Neuronal stem cell (in vitro differentiated cells): ENCODE measurements at regions not wholly inside any gene's neighbourhood (a gene's known extent, or its start where the extent isn't known, plus 50 kb on each side); places are given as distances from the start of the nearest gene placed in this dataset.

ENCODE experiments used
- DNase-seq: peaks from one replicate; pipeline ENCODE4 v3.0.0-alpha.2; 2013; ENCODE audit warnings: low spot score
- H2AFZ ChIP-seq: one replicate; pipeline ENCODE4 v1.6.1; 2013; ENCODE audit warnings: mild to moderate bottlenecking, low read length, inconsistent platforms
- H2AK5ac ChIP-seq: 2 replicates; pipeline ENCODE4 v1.6.1; 2013; ENCODE audit warnings: low read depth, mild to moderate bottlenecking, inconsistent platforms, low read length, moderate library complexity, mixed read lengths
- H2BK120ac ChIP-seq: 2 replicates; pipeline ENCODE4 v1.6.1; 2013; ENCODE audit warnings: low read depth, mild to moderate bottlenecking, inconsistent platforms, low read length, moderate library complexity, mixed read lengths
- H2BK12ac ChIP-seq: one replicate; pipeline ENCODE4 v1.6.1; 2013; ENCODE audit warnings: low read length, inconsistent platforms
- H2BK15ac ChIP-seq: 2 replicates; pipeline ENCODE4 v1.6.1; 2013; ENCODE audit warnings: mild to moderate bottlenecking, low read length, inconsistent platforms, mixed read lengths
- H2BK5ac ChIP-seq: one replicate; pipeline ENCODE4 v1.6.1; 2013; ENCODE audit warnings: inconsistent platforms, mild to moderate bottlenecking, low read length, moderate library complexity
- H3K14ac ChIP-seq: one replicate; pipeline ENCODE4 v1.6.1; 2013; ENCODE audit warnings: low read length, inconsistent platforms
- H3K18ac ChIP-seq: 2 replicates; pipeline ENCODE4 v1.6.1; 2013; ENCODE audit warnings: low read length, inconsistent platforms
- H3K23ac ChIP-seq: 2 replicates; pipeline ENCODE4 v1.6.1; 2013; ENCODE audit warnings: low read depth, mild to moderate bottlenecking, mixed read lengths, low read length, inconsistent platforms; ENCODE audit not compliant: poor library complexity
- H3K27ac ChIP-seq: replicated peaks from 3 replicates; pipeline ENCODE4 v1.5.1; 2013; ENCODE audit warnings: low read length, inconsistent platforms
- H3K27me3 ChIP-seq, 3 experiments: 2 replicates each; pipeline ENCODE4 v1.6.1; 2013; ENCODE audit warnings: low read length in 3 of 3, mild to moderate bottlenecking in 2 of 3, inconsistent platforms in 1 of 3, low read depth in 1 of 3, mixed read lengths in 1 of 3, moderate library complexity in 1 of 3; ENCODE audit not compliant: control insufficient read depth in 3 of 3, insufficient read depth in 3 of 3
- H3K36me3 ChIP-seq, 2 donors: replicated peaks in 1 of 2; 2 replicates each; pipeline ENCODE4 v1.6.1; 2013; ENCODE audit warnings: low read length in 2 of 2; ENCODE audit not compliant: control insufficient read depth in 2 of 2, insufficient read depth in 2 of 2
- H3K4ac ChIP-seq: 2 replicates; pipeline ENCODE4 v1.6.1; 2013; ENCODE audit warnings: inconsistent platforms, mild to moderate bottlenecking, low read length, moderate library complexity
- H3K4me1 ChIP-seq, 2 donors: 1 replicate in 1 of 2; 2 replicates in 1 of 2; pipeline ENCODE4 v1.6.1; 2013; ENCODE audit warnings: low read length in 2 of 2, low read depth in 1 of 2; ENCODE audit not compliant: control insufficient read depth in 2 of 2, insufficient read depth in 1 of 2
- H3K4me2 ChIP-seq: one replicate; pipeline ENCODE4 v1.6.1; 2013; ENCODE audit warnings: mild to moderate bottlenecking, low read length, inconsistent platforms; ENCODE audit not compliant: insufficient read depth, poor library complexity, severe bottlenecking
- H3K4me3 ChIP-seq, 2 donors: 2 replicates each; pipeline ENCODE4 v1.5.1; 2013; ENCODE audit warnings: low read length in 2 of 2, mild to moderate bottlenecking in 2 of 2, inconsistent platforms in 1 of 2, moderate library complexity in 1 of 2
- H3K79me1 ChIP-seq: one replicate; pipeline ENCODE4 v1.6.1; 2013; ENCODE audit warnings: low read depth, mild to moderate bottlenecking, inconsistent platforms, low read length, moderate library complexity
- H3K9ac ChIP-seq: one replicate; pipeline ENCODE4 v1.6.1; 2013; ENCODE audit warnings: mild to moderate bottlenecking, low read depth, low read length, inconsistent platforms; ENCODE audit not compliant: poor library complexity
- H3K9me3 ChIP-seq, 2 donors: replicated peaks in 1 of 2; 2 replicates each; pipeline versions ENCODE3 to v1.6.1; 2013; ENCODE audit warnings: low read length in 2 of 2, mild to moderate bottlenecking in 2 of 2, inconsistent platforms in 1 of 2, low read depth in 1 of 2, mixed read lengths in 1 of 2, moderate library complexity in 1 of 2; ENCODE audit not compliant: control insufficient read depth in 2 of 2, insufficient read depth in 1 of 2
- H4K8ac ChIP-seq: one replicate; pipeline ENCODE4 v1.6.1; 2013; ENCODE audit warnings: low read depth, mild to moderate bottlenecking, inconsistent platforms, low read length, moderate library complexity
- H4K91ac ChIP-seq: one replicate; pipeline ENCODE4 v1.6.1; 2013; ENCODE audit warnings: low read length, low read depth, mild to moderate bottlenecking, inconsistent platforms; ENCODE audit not compliant: poor library complexity
- WGBS, 2 donors: extraction: QIAGEN DNeasy Blood & Tissue Kit; methylation state at CpG; one replicate each; pipeline ENCODE4 v1.1.7; 2013; ENCODE audit warnings: missing lambda C conversion rate in 2 of 2, mixed read lengths in 1 of 2; ENCODE audit not compliant: insufficient read length in 2 of 2, insufficient replicate concordance in 1 of 2; ENCODE audit errors: extremely low coverage in 2 of 2; 5-methylcytosine and 5-hydroxymethylcytosine counted together

GRCh38 chr11:97356144-97356543 is 966.3 kb downstream of the JRKL start:
- no CpG with 5 or more reads among the region's 3 CpGs for WGBS, 2 donors
- H3K9ac ChIP-seq, result no peak overlapping the region

GRCh38 chr11:97359016-97359415 is 969.2 kb downstream of the JRKL start:
- Histone ChIP-seq H3K4me3 (no peak overlapping the region), H2BK12ac (no peak overlapping the region), H3K27me3 (no peaks in the 10 kb centered on the region), H2AFZ (no peak overlapping the region), H3K27ac (no peak overlapping the region), H3K79me1 (no peaks in the 10 kb centered on the region), H3K4ac (no peak overlapping the region), H2BK120ac (no peak overlapping the region), H3K23ac (no peak overlapping the region), H3K4me2 (no peak overlapping the region), H3K18ac (no peak overlapping the region), H2BK5ac (no peak overlapping the region), H4K8ac (no peak overlapping the region), H4K91ac (no peak overlapping the region), H3K36me3 (no peaks in the 10 kb centered on the region), H3K9ac (no peak overlapping the region), H3K14ac (no peak overlapping the region), H2BK15ac (no peak overlapping the region), H3K4me1 (no peaks in the 10 kb centered on the region), H2AK5ac (no peak overlapping the region), H3K9me3 (no peaks in the 10 kb centered on the region)
- DNase-seq, result no peak
- WGBS, 2 donors, result no CpG with 5 or more reads among the region's 4 CpGs

More at GRCh38 chr11:97356144-97356543, 966.3 kb downstream of the JRKL start:
- Histone ChIP-seq H3K14ac (no peak overlapping the region), H3K4me3 (no peak overlapping the region), H3K27me3 (no peaks in the 10 kb centered on the region), H3K9me3 (no peaks in the 10 kb centered on the region), H3K27ac (no peak overlapping the region), H3K18ac (no peak overlapping the region), H3K79me1 (no peaks in the 10 kb centered on the region), H2BK12ac (no peak overlapping the region), H2BK5ac (no peak overlapping the region), H2BK120ac (no peak overlapping the region), H3K4me1 (no peaks in the 10 kb centered on the region), H3K23ac (no peak overlapping the region), H4K8ac (no peak overlapping the region), H3K4me2 (no peak overlapping the region), H3K36me3 (no peaks in the 10 kb centered on the region), H4K91ac (no peak overlapping the region), H2AK5ac (no peak overlapping the region), H2BK15ac (no peak overlapping the region), H3K4ac (no peak overlapping the region), H2AFZ (no peak overlapping the region)
- DNase-seq, result no peak

GRCh38 chr11:97361812-97362378 is 972.1 kb downstream of the JRKL start:
- Histone ChIP-seq H3K36me3 (no peaks in the 10 kb centered on the region), H4K91ac (no peak overlapping the region), H3K4me1 (no peaks in the 10 kb centered on the region), H2BK15ac (no peak overlapping the region), H3K4ac (no peak overlapping the region), H2BK120ac (no peak overlapping the region), H2AFZ (no peak overlapping the region), H3K9me3 (no peaks in the 10 kb centered on the region), H3K27me3 (no peaks in the 10 kb centered on the region), H3K27ac (no peak overlapping the region), H2BK12ac (no peak overlapping the region), H3K4me3 (no peak overlapping the region), H3K18ac (no peak overlapping the region), H4K8ac (no peak overlapping the region), H3K79me1 (no peaks in the 10 kb centered on the region), H3K14ac (no peak overlapping the region), H3K23ac (no peak overlapping the region), H3K9ac (no peak overlapping the region), H2BK5ac (no peak overlapping the region), H2AK5ac (no peak overlapping the region), H3K4me2 (no peak overlapping the region)
- WGBS, 2 donors, result no CpG with 5 or more reads among the region's 1 CpG
- no peak for DNase-seq

- DNase-seq, result no peak
- Histone ChIP-seq H3K18ac (no peak overlapping the region), H3K9me3 (peaks cover 0 to 2% of the 10 kb centered on the region in 2 donors), H3K79me1 (no peaks in the 10 kb centered on the region), H3K27ac (no peak overlapping the region), H4K8ac (no peak overlapping the region), H3K36me3 (no peaks in the 10 kb centered on the region), H3K4me3 (no peak overlapping the region), H2BK120ac (no peak overlapping the region), H3K4me2 (no peak overlapping the region), H2BK5ac (no peak overlapping the region), H2BK12ac (no peak overlapping the region), H3K27me3 (no peaks in the 10 kb centered on the region), H3K4me1 (no peaks in the 10 kb centered on the region), H4K91ac (no peak overlapping the region), H2AK5ac (no peak overlapping the region), H2AFZ (no peak overlapping the region), H3K23ac (no peak overlapping the region), H2BK15ac (no peak overlapping the region), H3K14ac (no peak overlapping the region), H3K4ac (no peak overlapping the region), H3K9ac (no peak overlapping the region)
These were observed 973.5 kb downstream of the JRKL start for GRCh38 chr11:97363331-97363730.
